Liver (tissue), 7 donors: ENCODE measurements at regions not wholly inside any gene's neighbourhood (a gene's known extent, or its start where the extent isn't known, plus 50 kb on each side); places are given as distances from the start of the nearest gene placed in this dataset.

Source experiments
- DNase-seq: peaks from one replicate; pipeline ENCODE4 v3.0.0-alpha.2; 2017; ENCODE audit warnings: low spot score
- H3K27ac ChIP-seq, 2 donors: one replicate each; pipeline ENCODE4 v1.7.0; 2013; ENCODE audit warnings: inconsistent platforms in 2 of 2, low read length in 2 of 2, control low read depth in 1 of 2, low read depth in 1 of 2, mild to moderate bottlenecking in 1 of 2
- H3K27me3 ChIP-seq, 4 donors: one replicate each; pipeline versions ENCODE4 v1.6.1 to v1.7.0; 2013; ENCODE audit warnings: low read length in 3 of 4, inconsistent platforms in 1 of 4, mild to moderate bottlenecking in 1 of 4, moderate library complexity in 1 of 4; ENCODE audit not compliant: control insufficient read depth in 4 of 4, insufficient read depth in 4 of 4
- H3K36me3 ChIP-seq, 4 donors: one replicate each; pipeline versions ENCODE4 v1.6.1 to v1.7.0; 2013; ENCODE audit warnings: low read length in 3 of 4, mild to moderate bottlenecking in 3 of 4, low read depth in 1 of 4, moderate library complexity in 1 of 4; ENCODE audit not compliant: control insufficient read depth in 4 of 4, insufficient read depth in 3 of 4
- H3K4me1 ChIP-seq, 4 donors: one replicate each; pipeline versions ENCODE4 v1.6.1 to v1.7.0; 2013; ENCODE audit warnings: low read length in 3 of 4, mild to moderate bottlenecking in 3 of 4, moderate library complexity in 1 of 4; ENCODE audit not compliant: control insufficient read depth in 4 of 4, insufficient read depth in 4 of 4
- H3K4me3 ChIP-seq, 3 donors: one replicate each; pipeline versions ENCODE4 v1.6.1 to v1.7.0; 2013; ENCODE audit warnings: low read length in 3 of 3, control low read depth in 1 of 3, low read depth in 1 of 3, mild to moderate bottlenecking in 1 of 3
- H3K9ac ChIP-seq, 2 donors: one replicate each; pipeline ENCODE4 v1.7.0; 2013; ENCODE audit warnings: low read length in 2 of 2, mild to moderate bottlenecking in 2 of 2, moderate library complexity in 2 of 2, control low read depth in 1 of 2, low read depth in 1 of 2
- H3K9me3 ChIP-seq, 4 donors: one replicate each; pipeline versions ENCODE4 v1.6.1 to v1.7.0; 2013; ENCODE audit warnings: low read length in 3 of 4; ENCODE audit not compliant: control insufficient read depth in 4 of 4
- EGR1 ChIP-seq, 2 donors: IDR thresholded peaks; 2 replicates each; pipeline ENCODE4 v1.6.1; 2016 to 2018; ENCODE audit warnings: antibody characterized with exemption in 2 of 2, low read depth in 2 of 2
- FOXA1 ChIP-seq: IDR thresholded peaks from 2 replicates; pipeline ENCODE4 v1.6.1; 2016; ENCODE audit warnings: antibody characterized with exemption
- FOXA2 ChIP-seq: IDR thresholded peaks from 2 replicates; pipeline ENCODE4 v1.6.1; 2016; ENCODE audit warnings: antibody characterized with exemption
- GABPA ChIP-seq, 2 donors: IDR thresholded peaks in 1 of 2; conservative IDR thresholded peaks in 1 of 2; 2 replicates each; pipeline ENCODE4 v1.6.1; 2016; ENCODE audit warnings: antibody characterized with exemption in 2 of 2, mild to moderate bottlenecking in 1 of 2, moderate library complexity in 1 of 2
- HNF4A ChIP-seq, 2 donors: conservative IDR thresholded peaks; 2 replicates each; pipeline ENCODE4 v1.6.1; 2016; ENCODE audit warnings: antibody characterized with exemption in 2 of 2, mild to moderate bottlenecking in 2 of 2
- HNF4G ChIP-seq: IDR thresholded peaks from 2 replicates; pipeline ENCODE4 v1.6.1; 2016; ENCODE audit warnings: antibody characterized with exemption
- JUND ChIP-seq, 2 donors: IDR thresholded peaks; 2 replicates each; pipeline ENCODE4 v1.6.1; 2016; ENCODE audit warnings: antibody characterized with exemption in 2 of 2
- TAF1 ChIP-seq: conservative IDR thresholded peaks from 2 replicates; pipeline ENCODE4 v1.6.1; 2016; ENCODE audit warnings: antibody characterized with exemption, mild to moderate bottlenecking
- YY1 ChIP-seq: IDR thresholded peaks from 2 replicates; pipeline ENCODE4 v1.6.1; 2016; ENCODE audit warnings: antibody characterized with exemption, mild to moderate bottlenecking
- WGBS: extraction: QIAGEN DNeasy Blood & Tissue Kit; methylation state at CpG from one replicate; pipeline ENCODE4 v1.1.7; 2013; 5-methylcytosine and 5-hydroxymethylcytosine counted together
- TF ChIP-seq, protein P1 (sequence below): IDR thresholded peaks from 2 replicates; pipeline ENCODE4 v1.6.1; 2016; ENCODE audit warnings: antibody characterized with exemption, mild to moderate bottlenecking
- TF ChIP-seq, protein P2 (sequence below): IDR thresholded peaks from 2 replicates; pipeline ENCODE4 v1.6.1; 2016; ENCODE audit warnings: antibody characterized with exemption
- TF ChIP-seq, protein P3 (sequence below): IDR thresholded peaks from 2 replicates; pipeline ENCODE4 v1.6.1; 2016; ENCODE audit warnings: antibody characterized with exemption
- donor health status: healthy.
- donor health status: healthy.
- donor health status: healthy.
- donor health status: healthy.

DNA sequence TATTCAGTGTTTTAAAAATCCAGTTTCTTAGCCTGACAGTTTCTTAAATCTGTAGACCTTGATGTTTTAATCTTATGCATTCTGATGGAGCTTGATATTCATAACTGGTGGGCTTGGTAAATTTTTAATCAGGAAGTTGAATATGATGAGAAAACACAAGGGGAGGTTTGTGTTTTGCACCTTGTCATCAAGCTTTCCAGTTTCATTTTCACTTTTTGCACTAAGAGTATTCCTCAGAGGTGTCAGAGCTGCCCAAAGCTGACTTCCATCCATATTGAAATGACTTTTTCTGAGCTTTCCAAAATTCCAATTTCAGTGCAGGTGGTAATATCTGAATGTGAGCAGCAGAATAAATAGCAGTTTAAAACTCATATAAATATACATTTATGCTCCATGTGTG, 555.0 kb upstream of the RBFOX1 start:
- Histone ChIP-seq H3K27ac (no peak overlapping the region), H3K4me1 (peaks cover 0 to 4% (median 0%) of the 10 kb centered on the region in 4 donors), H3K36me3 (no peaks in the 10 kb centered on the region), H3K9me3 (no peaks in the 10 kb centered on the region), H3K27me3 (no peaks in the 10 kb centered on the region), H3K4me3 (no peak overlapping the region), H3K9ac (peak overlapping the region in 1 of 2 donors; percentile 14)
- no peak for DNase-seq
- TF ChIP-seq FOXA2 (no peak), HNF4A (conservative IDR thresholded peaks at IDR 0.05) (peak in 1 of 2 donors; percentile 23)

DNA sequence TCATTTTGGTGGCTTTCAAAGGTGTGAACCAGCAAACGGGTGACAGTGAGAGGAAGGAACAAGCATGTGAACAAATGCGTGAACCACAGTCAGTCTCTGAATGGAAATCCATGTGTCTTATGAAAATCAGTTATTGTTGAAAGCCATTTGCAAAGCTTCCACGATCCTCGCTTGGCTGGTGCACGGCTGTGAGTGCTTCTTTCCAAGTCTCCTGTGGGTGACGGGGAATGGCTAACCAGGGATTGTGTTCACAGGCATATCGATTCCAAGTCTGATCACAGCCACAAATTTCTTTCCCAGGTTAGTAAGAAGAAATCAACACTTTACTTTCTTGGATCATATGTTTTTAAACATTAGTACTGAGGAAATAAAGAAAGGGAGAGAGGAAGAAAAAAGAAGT, 556.9 kb upstream of the RBFOX1 start:
- no peak overlapping the region for H3K9ac ChIP-seq
- no peak overlapping the region for H3K27ac ChIP-seq
- no peak overlapping the region for H3K4me3 ChIP-seq
- WGBS = 90% methylated on average over 7 of the region's 7 CpGs
- H3K36me3 ChIP-seq = no peaks in the 10 kb centered on the region
- H3K4me1 ChIP-seq = peaks cover 0 to 4% (median 0%) of the 10 kb centered on the region in 4 donors
- no peaks in the 10 kb centered on the region for H3K9me3 ChIP-seq
- peaks cover 0 to 7% (median 0%) of the 10 kb centered on the region in 4 donors for H3K27me3 ChIP-seq
- no peak for TF ChIP-seq GABPA (IDR thresholded peaks at IDR 0.05 in 1 of 2, conservative IDR thresholded peaks at IDR 0.05 in 1 of 2)
- DNase-seq = no peak

DNA sequence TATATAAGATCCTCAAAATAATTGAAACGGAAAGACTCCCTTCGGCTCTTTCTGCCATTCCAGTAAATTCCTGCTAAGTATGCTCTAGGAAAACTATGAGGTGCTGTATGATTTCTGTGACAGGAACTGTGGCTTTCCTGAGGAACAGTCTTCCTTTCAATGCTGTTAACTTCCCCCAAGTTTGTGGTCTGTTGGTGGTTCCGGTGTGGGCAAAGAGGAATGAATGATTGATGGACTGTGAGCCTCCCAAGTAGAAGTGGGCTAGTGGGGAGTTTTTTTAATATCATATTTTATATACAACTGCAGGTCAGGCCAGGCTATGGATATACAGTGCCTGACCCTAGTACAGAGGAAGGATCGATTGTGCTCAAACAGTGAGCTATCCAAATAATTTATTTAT, 560.7 kb upstream of the RBFOX1 start:
- Histone ChIP-seq H3K9me3 (no peaks in the 10 kb centered on the region), H3K36me3 (no peaks in the 10 kb centered on the region), H3K9ac (no peak overlapping the region), H3K4me1 (no peaks in the 10 kb centered on the region), H3K27me3 (peaks cover 0 to 8% (median 0%) of the 10 kb centered on the region in 4 donors), H3K27ac (no peak overlapping the region), H3K4me3 (no peak overlapping the region)
- TF ChIP-seq JUND (IDR thresholded peaks at IDR 0.05) (no peak), FOXA1 (no peak), EGR1 (IDR thresholded peaks at IDR 0.05; ENCODE audit: low read depth in 2 of 2) (no peak), YY1 (no peak), FOXA2 (no peak), HNF4G (no peak), TAF1 (no peak), HNF4A (conservative IDR thresholded peaks at IDR 0.05) (no peak)
- TF ChIP-seq, protein P1, sequence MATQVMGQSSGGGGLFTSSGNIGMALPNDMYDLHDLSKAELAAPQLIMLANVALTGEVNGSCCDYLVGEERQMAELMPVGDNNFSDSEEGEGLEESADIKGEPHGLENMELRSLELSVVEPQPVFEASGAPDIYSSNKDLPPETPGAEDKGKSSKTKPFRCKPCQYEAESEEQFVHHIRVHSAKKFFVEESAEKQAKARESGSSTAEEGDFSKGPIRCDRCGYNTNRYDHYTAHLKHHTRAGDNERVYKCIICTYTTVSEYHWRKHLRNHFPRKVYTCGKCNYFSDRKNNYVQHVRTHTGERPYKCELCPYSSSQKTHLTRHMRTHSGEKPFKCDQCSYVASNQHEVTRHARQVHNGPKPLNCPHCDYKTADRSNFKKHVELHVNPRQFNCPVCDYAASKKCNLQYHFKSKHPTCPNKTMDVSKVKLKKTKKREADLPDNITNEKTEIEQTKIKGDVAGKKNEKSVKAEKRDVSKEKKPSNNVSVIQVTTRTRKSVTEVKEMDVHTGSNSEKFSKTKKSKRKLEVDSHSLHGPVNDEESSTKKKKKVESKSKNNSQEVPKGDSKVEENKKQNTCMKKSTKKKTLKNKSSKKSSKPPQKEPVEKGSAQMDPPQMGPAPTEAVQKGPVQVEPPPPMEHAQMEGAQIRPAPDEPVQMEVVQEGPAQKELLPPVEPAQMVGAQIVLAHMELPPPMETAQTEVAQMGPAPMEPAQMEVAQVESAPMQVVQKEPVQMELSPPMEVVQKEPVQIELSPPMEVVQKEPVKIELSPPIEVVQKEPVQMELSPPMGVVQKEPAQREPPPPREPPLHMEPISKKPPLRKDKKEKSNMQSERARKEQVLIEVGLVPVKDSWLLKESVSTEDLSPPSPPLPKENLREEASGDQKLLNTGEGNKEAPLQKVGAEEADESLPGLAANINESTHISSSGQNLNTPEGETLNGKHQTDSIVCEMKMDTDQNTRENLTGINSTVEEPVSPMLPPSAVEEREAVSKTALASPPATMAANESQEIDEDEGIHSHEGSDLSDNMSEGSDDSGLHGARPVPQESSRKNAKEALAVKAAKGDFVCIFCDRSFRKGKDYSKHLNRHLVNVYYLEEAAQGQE = no peak
- TF ChIP-seq, protein P2, sequence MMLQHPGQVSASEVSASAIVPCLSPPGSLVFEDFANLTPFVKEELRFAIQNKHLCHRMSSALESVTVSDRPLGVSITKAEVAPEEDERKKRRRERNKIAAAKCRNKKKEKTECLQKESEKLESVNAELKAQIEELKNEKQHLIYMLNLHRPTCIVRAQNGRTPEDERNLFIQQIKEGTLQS = no peak
- TF ChIP-seq, protein P3, sequence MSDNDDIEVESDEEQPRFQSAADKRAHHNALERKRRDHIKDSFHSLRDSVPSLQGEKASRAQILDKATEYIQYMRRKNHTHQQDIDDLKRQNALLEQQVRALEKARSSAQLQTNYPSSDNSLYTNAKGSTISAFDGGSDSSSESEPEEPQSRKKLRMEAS = no peak
- 73% methylated on average over 4 of the region's 4 CpGs for WGBS
- no peak for DNase-seq
